HG03432 (cell line): ENCODE measurements at regions not wholly inside any gene's neighbourhood (a gene's known extent, or its start where the extent isn't known, plus 50 kb on each side); places are given as distances from the start of the nearest gene placed in this dataset.
A peak's percentile ranks its signal among the peaks of the same experiment; 100 is the strongest.

Source experiments
- ATAC-seq: cut with Tn5 transposase; IDR thresholded peaks from one replicate; pipeline ENCODE4 v1.9.1; 2021; ENCODE audit warnings: mild to moderate bottlenecking, moderate library complexity; ENCODE audit not compliant: unreplicated experiment

GRCh38 chr9:20012232-20012631 lies 223.4 kb upstream of the SLC24A2 start:
- no peak for ATAC-seq

GRCh38 chr9:20009606-20010005 lies 220.8 kb upstream of the SLC24A2 start:
- ATAC-seq: no peak

GRCh38 chr9:20002011-20002410 lies 213.2 kb upstream of the SLC24A2 start:
- no peak for ATAC-seq

DNA sequence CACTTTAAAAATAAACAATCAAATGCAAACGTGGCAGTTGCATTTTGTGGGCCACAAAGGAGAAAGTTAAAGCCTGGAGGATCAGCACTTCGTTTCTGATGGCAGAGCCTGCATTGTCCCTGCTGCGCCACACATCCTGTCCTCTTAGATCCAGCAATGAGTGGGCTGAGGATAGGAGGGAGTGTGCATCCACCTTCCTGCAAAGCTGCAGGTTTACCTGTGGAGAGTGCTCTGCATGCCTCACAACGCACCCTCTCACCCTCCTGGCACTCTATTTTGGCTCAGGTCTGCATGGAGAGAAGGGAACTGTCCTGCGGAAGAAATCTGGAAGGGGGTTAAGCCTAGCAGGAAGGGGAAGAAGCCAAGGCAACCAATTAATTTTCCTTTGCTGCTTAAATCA lies 212.2 kb upstream of the SLC24A2 start:
- no peak for ATAC-seq

GRCh38 chr9:19999491-20000057 lies 210.7 kb upstream of the SLC24A2 start:
- peak; percentile 91 for ATAC-seq

- ATAC-seq: peak; percentile 39
Measured at GRCh38 chr9:19998823-19999455, 210.1 kb upstream of the SLC24A2 start.

GRCh38 chr9:19998153-19998552 lies 209.3 kb upstream of the SLC24A2 start:
- peak; percentile 20 for ATAC-seq

DNA sequence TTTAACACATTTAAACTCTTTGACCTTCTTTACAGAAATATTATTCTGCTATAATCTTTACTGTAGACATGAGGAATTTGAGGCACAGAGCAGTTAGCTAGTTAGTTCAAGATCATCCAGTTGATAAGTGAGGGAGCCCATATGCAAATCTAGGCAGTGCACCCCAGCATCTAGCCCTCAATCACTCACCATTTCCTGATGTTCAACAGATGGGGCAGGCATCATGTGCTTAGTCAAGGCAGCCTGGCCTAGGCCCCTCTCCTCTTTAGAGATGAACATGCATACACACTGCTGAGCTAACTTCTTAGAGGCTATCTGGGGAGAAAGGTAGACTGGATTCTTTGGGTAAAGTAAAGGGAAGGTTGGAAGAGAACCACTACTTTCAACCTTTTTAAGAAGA lies 206.8 kb upstream of the SLC24A2 start:
- ATAC-seq: no peak

GRCh38 chr9:19994296-19994695 lies 205.5 kb upstream of the SLC24A2 start:
- ATAC-seq: no peak

DNA sequence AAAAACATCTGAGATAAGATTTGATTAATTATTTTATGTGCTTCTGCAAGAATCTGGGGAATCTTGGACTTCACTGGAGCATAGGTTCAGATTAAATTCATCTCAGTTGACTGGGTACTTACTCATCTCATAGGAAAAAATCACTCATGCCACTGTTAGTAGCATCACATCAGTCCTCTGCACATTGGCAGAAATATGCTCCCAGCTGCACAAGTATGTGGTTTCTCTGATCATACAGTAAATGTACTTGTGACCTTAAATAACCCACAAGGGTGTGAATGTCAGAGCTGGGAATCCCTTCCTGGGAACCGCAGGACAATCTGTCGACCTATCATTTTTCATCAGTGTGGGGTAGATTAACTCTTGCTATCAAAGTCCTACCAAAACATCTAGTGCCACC lies 203.7 kb upstream of the SLC24A2 start:
- no peak for ATAC-seq

DNA sequence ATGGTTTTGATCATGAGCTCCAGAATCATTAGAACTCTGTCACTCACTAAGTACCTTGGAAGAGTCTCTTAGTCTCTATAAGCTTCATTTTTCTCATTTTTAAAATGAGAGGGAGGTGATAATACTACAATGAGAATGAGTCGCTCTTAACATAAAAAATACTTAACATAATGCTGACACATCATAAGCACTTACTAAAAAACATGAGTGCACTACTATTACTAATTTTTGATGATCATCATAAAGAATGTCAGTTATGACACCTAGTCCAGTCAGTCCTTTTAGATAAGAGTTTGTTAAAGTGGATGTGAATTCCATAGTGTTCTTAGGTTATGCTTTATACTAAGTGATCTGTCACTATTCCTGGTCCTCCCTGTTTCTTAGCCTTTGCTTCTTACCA lies 200.4 kb upstream of the SLC24A2 start:
- ATAC-seq: no peak

- ATAC-seq: no peak
Measured at GRCh38 chr9:19988281-19988680, 199.4 kb upstream of the SLC24A2 start.

- ATAC-seq: no peak
Measured at GRCh38 chr9:19985081-19985480, 196.2 kb upstream of the SLC24A2 start.

GRCh38 chr9:19976226-19976625 lies 187.4 kb upstream of the SLC24A2 start:
- peak; percentile 67 for ATAC-seq

- ATAC-seq: no peak
Measured at GRCh38 chr9:19975499-19975898, 186.7 kb upstream of the SLC24A2 start.

- no peak for ATAC-seq
Measured at GRCh38 chr9:19969721-19970120, 180.9 kb upstream of the SLC24A2 start.

- no peak for ATAC-seq
Measured at GRCh38 chr9:19967888-19968459, 179.1 kb upstream of the SLC24A2 start.

DNA sequence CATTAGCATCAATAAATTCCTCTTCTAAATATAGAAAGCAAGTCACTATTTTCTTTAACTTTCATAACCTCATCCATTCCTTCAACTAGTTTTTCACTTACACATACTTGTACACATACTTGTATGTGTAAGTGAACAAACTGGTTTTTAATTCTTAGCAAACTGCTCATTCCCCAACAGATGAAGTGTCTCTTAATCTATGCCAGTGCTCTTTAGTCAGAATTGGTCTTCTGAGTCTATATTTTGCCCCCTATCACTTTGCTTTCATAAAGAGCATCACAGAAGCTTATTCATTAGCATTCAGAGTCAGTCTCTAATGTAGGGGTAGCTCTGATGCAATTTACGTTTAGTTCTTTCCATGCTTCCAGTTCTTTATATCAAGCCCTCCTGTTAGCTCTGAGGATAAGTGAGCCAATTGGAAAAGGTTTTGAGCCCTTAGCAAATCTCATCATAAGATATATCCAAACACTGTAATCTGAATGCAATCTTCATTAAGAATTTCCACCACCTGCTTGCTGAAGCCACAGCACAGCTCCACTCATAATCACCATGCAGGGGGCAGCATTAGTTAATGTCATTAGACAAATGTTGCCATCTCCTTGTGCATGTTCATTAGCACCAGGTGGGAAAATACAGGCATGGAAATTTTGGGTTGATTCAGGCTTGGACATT lies 178.5 kb upstream of the SLC24A2 start:
- ATAC-seq: no peak

DNA sequence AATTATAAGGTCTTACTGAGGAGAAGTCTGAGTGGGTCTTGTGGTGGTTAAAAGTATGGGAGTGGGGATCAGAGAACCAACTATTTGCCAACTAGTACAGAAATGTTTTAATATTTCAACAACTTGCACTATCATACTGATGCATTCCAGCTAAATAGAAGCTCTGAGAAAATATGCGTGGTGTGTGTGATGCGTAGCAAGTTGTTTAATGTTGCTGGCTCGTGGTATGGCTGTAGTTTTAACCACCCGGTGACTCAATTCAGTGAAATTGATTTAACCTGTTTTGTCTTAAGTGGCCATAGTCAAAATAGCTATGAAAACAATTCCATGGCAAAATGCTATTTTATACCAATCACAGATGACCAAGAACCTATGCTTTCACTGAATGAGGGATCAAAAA lies 176.5 kb upstream of the SLC24A2 start:
- no peak for ATAC-seq

GRCh38 chr9:19947996-19948395 lies 159.2 kb upstream of the SLC24A2 start:
- no peak for ATAC-seq

DNA sequence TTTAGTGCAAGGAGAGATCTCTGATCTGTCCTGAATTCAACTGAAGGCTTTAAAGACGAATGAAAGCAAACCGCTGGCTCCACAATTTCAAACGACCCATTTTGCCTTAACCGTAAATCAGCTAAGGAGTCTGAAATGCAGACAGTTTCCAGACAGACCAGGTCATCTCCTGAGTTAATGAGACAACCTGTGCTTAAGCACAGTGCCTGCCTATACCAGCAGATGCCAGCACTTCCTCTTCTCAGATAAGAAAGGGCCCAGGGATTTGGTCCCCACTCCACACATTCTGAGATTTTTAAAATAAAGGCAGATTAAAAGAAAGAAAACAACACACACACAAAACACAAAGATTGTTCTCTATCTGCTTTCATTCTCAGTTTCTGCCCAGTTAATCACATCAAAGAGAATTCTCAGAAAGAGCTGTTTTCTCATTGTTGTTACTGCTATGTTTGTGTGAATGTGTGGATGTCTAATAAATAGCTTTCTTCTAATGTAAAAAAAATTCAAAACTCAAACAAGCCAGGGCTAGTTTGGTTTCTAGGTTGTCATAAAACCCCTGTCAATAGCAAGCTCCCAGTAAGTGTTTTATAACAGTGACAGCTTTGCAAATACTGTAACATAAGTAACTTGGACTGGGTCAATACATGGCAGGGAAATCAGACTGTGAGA lies 157.7 kb upstream of the SLC24A2 start:
- ATAC-seq: peak; percentile 70

- ATAC-seq: no peak
Measured at GRCh38 chr9:19941874-19942273, 153.0 kb upstream of the SLC24A2 start.
